SK-N-MC (cell line): ENCODE measurements at regions not wholly inside any gene's neighbourhood (a gene's known extent, or its start where the extent isn't known, plus 50 kb on each side); places are given as distances from the start of the nearest gene placed in this dataset.
A peak's percentile ranks its signal among the peaks of the same experiment; 100 is the strongest.

Experiments
- DNase-seq: peaks from one replicate; pipeline ENCODE4 v3.0.0-alpha.2; 2011; ENCODE audit warnings: low read depth, low spot score
- H3K27ac ChIP-seq: fragments of 200-600 bp; sonication (generic); 2 replicates; pipeline ENCODE4 v1.5.1; 2016; ENCODE audit warnings: mixed run types
- H3K36me3 ChIP-seq: fragments of 200-600 bp; sonication (generic); 2 replicates; pipeline ENCODE4 v1.6.1; 2017; ENCODE audit warnings: antibody characterized with exemption, low read length, mixed read lengths; ENCODE audit not compliant: insufficient read depth
- H3K4me3 ChIP-seq: fragments of 200-600 bp; sonication (generic); 2 replicates; pipeline ENCODE4 v1.5.1; 2016
- H3K9ac ChIP-seq: fragments of 200-600 bp; sonication (generic); 2 replicates; pipeline ENCODE4 v1.8.0; 2017; ENCODE audit warnings: mixed run types, mixed read lengths; ENCODE audit not compliant: insufficient read length
- H3K9me3 ChIP-seq: fragments of 200-600 bp; sonication (generic); 2 replicates; pipeline ENCODE4 v1.6.1; 2017; ENCODE audit warnings: low read depth, mild to moderate bottlenecking, antibody characterized with exemption, low read length, moderate library complexity, mixed read lengths
- EZH2 ChIP-seq: fragments of 200-600 bp; sonication (generic); IDR thresholded peaks from one replicate; pipeline ENCODE4 v1.6.1; 2017; ENCODE audit warnings: antibody characterized with exemption
- FOXP2 ChIP-seq: optimal IDR thresholded peaks from 2 replicates; pipeline ENCODE3; 2011; ENCODE audit warnings: mild to moderate bottlenecking, moderate library complexity; ENCODE audit not compliant: insufficient read depth; ENCODE audit errors: extremely low read length, control extremely low read depth
- POLR2AphosphoS5 ChIP-seq: IDR thresholded peaks from 2 replicates; pipeline ENCODE4 v1.6.1; 2012; ENCODE audit warnings: mild to moderate bottlenecking, low read depth, low read length, borderline replicate concordance

GRCh38 chr2:55115761-55116597, 65.7 kb upstream of the RTN4 start:
- H3K27ac ChIP-seq, result 0 out of 2 replicates have a peak overlapping the region, but pooled peaks have one; percentile 37
- no peaks in the 10 kb centered on the region for H3K36me3 ChIP-seq
- no peak for TF ChIP-seq POLR2AphosphoS5
- TF ChIP-seq EZH2, result no peak
- no peak for TF ChIP-seq FOXP2
- no peak overlapping the region for H3K4me3 ChIP-seq
- no peak for DNase-seq
- H3K9ac ChIP-seq, result no peak overlapping the region
- H3K9me3 ChIP-seq, result no peaks in the 10 kb centered on the region

DNA sequence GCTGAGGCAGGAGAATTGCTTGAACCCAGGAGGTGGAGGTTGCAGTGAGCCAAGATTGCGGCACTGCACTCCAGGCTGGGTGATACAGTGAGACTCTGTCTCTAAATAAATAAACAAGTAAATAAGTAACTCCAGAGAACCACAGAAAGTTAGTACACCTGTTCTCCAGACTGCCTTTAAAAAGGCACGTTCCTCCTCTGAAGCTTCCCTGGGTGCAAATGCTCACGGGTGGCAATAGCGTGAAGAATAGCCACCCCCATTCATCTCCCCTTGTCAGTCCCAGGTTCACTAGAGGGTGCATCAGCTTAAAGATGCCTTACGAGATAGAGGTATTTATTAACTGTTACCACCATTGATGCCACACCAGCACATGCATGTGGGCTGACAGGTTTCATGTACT, 64.3 kb upstream of the RTN4 start:
- Histone ChIP-seq H3K27ac (no peak overlapping the region), H3K36me3 (no peaks in the 10 kb centered on the region), H3K9ac (no peak overlapping the region), H3K4me3 (no peak overlapping the region), H3K9me3 (no peaks in the 10 kb centered on the region)
- DNase-seq, result no peak
- TF ChIP-seq POLR2AphosphoS5, result no peak
- no peak for TF ChIP-seq FOXP2
- no peak for TF ChIP-seq EZH2

DNA sequence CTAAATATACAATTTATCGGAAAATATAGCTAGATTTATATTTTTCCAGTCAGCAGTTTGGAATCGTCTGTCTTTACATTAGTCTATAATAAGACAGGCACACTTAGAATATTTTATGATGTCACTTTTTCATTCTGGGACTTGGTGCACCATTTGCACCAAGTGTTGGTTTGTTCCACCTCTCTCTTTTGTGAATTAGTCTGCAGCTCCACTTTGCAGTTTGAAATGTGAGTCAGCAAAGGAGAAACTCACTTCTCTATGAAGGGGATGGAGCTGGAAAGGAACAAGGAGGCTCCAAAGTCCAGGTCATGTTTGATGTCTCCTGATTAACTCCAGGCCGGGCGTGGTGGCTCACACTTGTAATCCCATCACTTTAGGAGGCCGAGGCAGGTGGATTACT, 63.8 kb upstream of the RTN4 start:
- DNase-seq, result no peak
- Histone ChIP-seq H3K27ac (no peak overlapping the region), H3K4me3 (no peak overlapping the region)

DNA sequence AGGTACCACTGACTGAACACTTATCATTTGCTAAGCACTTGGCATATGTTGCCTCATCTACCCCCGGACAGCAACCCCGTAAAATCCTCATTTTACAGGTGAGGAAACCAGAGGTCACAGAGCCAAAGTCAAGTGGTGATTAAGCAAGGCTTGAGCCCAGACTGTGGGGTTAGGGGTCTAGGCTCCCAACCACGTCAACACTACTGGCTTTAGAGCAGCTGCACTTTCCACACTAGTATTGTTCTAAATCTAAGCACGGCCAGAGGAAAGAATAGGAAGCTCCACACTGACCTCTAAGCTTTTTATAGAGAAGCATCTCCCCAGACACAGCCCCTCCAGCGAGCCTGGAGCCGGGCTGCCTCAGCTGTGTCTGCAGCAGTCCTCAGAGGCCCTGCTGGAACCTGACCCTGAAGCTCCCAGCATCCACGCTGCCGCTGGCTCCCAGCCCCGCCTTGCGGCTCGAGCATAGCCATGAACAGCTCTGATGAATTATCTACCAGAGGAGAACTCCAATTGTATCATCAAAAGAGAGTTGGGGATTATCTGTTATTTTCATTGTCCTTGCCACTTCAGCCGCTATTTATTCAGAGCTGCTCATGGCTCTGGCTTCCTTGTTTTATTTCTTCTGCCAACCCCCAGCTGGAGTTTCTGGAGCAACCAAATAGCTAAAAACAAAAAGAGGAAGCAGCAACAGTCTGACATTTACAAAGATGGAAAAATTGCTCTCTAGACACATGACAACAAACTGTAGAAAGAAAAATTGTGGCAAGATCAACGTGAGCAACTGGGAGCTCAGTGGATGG, 62.2 kb upstream of the RTN4 start:
- H3K36me3 ChIP-seq, result no peaks in the 10 kb centered on the region
- peak overlapping the region; percentile 28 for H3K27ac ChIP-seq
- no peak for TF ChIP-seq EZH2
- no peak for TF ChIP-seq POLR2AphosphoS5
- no peak for TF ChIP-seq FOXP2
- no peak for DNase-seq
- H3K9ac ChIP-seq, result no peak overlapping the region
- no peak overlapping the region for H3K4me3 ChIP-seq
- H3K9me3 ChIP-seq, result no peaks in the 10 kb centered on the region

More for the DNA sequence above, 63.8 kb upstream of the RTN4 start:
- H3K36me3 ChIP-seq, result no peaks in the 10 kb centered on the region
- no peak overlapping the region for H3K9ac ChIP-seq
- TF ChIP-seq EZH2, result no peak
- TF ChIP-seq FOXP2, result no peak
- no peak for TF ChIP-seq POLR2AphosphoS5
- no peaks in the 10 kb centered on the region for H3K9me3 ChIP-seq

GRCh38 chr2:55111570-55112228, 61.4 kb upstream of the RTN4 start:
- TF ChIP-seq EZH2 (no peak), FOXP2 (no peak), POLR2AphosphoS5 (no peak)
- Histone ChIP-seq H3K36me3 (no peaks in the 10 kb centered on the region), H3K9ac (peak overlapping the region; percentile 48), H3K9me3 (no peaks in the 10 kb centered on the region), H3K4me3 (no peak overlapping the region), H3K27ac (peak overlapping the region; percentile 73)
- DNase-seq, result peak; percentile 66

DNA sequence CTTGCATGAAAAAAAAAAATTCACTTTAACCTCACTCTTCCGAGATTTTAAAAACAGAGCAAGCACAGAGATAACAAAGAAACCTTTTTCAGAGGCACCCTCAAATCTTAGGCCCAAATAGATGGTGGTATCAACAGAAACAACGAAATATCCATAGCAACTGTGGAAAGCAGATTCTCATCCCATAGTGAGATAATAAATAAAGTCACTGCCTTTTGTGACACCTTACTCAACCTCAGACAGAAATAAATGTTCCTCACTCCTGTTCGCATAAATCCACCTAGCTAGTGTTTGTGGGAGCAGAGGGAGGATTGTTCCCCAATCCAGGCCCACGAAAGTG, 60.9 kb upstream of the RTN4 start:
- peak overlapping the region; percentile 48 for H3K9ac ChIP-seq
- H3K4me3 ChIP-seq, result no peak overlapping the region
- DNase-seq, result no peak
- TF ChIP-seq FOXP2, result no peak
- TF ChIP-seq POLR2AphosphoS5, result no peak
- TF ChIP-seq EZH2, result no peak
- H3K27ac ChIP-seq, result peak overlapping the region; percentile 73
- H3K36me3 ChIP-seq, result no peaks in the 10 kb centered on the region
- no peaks in the 10 kb centered on the region for H3K9me3 ChIP-seq

- TF ChIP-seq FOXP2 (no peak), EZH2 (no peak), POLR2AphosphoS5 (no peak)
- no peaks in the 10 kb centered on the region for H3K9me3 ChIP-seq
- no peak for DNase-seq
- H3K9ac ChIP-seq, result peak overlapping the region; percentile 30
- no peak overlapping the region for H3K4me3 ChIP-seq
- H3K36me3 ChIP-seq, result no peaks in the 10 kb centered on the region
- peak overlapping the region; percentile 72; the same call in 1 of the 2 replicates for H3K27ac ChIP-seq
Observed at GRCh38 chr2:55109219-55109891, 59.1 kb upstream of the RTN4 start.

- no peak for DNase-seq
- H3K27ac ChIP-seq, result peak overlapping the region; percentile 72
- peak overlapping the region; percentile 30 for H3K9ac ChIP-seq
- TF ChIP-seq POLR2AphosphoS5 (no peak), FOXP2 (no peak), EZH2 (no peak)
- H3K9me3 ChIP-seq, result no peaks in the 10 kb centered on the region
- H3K4me3 ChIP-seq, result no peak overlapping the region
- no peaks in the 10 kb centered on the region for H3K36me3 ChIP-seq
Observed at GRCh38 chr2:55108456-55109160, 58.4 kb upstream of the RTN4 start.
